ENCODE measurements at regions not wholly inside any gene's neighbourhood (a gene's known extent, or its start where the extent isn't known, plus 50 kb on each side); places are given as distances from the start of the nearest gene placed in this dataset.

DNA sequence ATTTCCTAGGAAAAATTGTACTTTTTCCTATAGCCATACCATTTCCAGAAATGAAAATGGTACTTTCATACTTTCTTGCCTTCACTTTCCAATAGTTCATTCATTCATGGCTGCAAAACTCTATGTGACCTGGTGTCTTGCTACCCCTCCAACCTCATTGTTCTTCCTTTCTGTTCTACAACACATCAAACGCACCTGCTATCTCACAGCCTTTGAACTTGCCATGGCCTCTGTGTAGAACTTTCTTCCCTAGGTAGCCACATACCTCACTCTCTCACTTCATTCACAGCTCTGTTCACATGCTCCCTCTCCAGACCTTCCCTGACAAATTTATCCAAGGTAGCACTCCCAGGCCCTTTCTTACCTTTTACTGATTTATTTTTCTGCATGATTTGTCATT is 149.2 kb downstream of the DUSP6 start:
- dilution Hi-C loops (cut with MboI; ENCODE audit: extremely low pct_ligation_motif_present, low sequenced_read_pairs), result no loop called here
- Histone ChIP-seq H3K4me3 (ENCODE audit: control insufficient read depth in 2 of 3, extremely low read depth in 1 of 3, insufficient read depth in 2 of 3, low read depth in 1 of 3, low read length in 3 of 3) (no peak overlapping the region), H2AFZ (ENCODE audit: control insufficient read depth, low read length) (no peak overlapping the region), H3K9me3 (ENCODE audit: control insufficient read depth, low read depth, low read length) (no peaks in the 10 kb centered on the region), H3K27ac (ENCODE audit: control insufficient read depth, insufficient read depth, low read length) (no peak overlapping the region), H3K4me2 (ENCODE audit: control insufficient read depth, extremely low read depth, insufficient read depth, low read depth, low read length) (no peak overlapping the region), H3K4me1 (ENCODE audit: control insufficient read depth, extremely low read depth, insufficient read depth, low read length) (no peaks in the 10 kb centered on the region), H4K20me1 (ENCODE audit: control insufficient read depth, extremely low read depth, insufficient read depth, low read length) (no peaks in the 10 kb centered on the region), H3K9ac (ENCODE audit: control insufficient read depth, extremely low read depth, insufficient read depth, low read length) (no peak overlapping the region), H3K36me3 (ENCODE audit: control insufficient read depth in 2 of 2, extremely low read depth in 1 of 2, insufficient read depth in 2 of 2, low read length in 2 of 2) (no peaks in the 10 kb centered on the region), H3K79me2 (ENCODE audit: control insufficient read depth, insufficient read depth, low read length) (no peaks in the 10 kb centered on the region), H3K27me3 (ENCODE audit: control insufficient read depth, extremely low read depth, insufficient read depth, low read length) (no peaks in the 10 kb centered on the region), H3K9me1 (ENCODE audit: control insufficient read depth, extremely low read depth, insufficient read depth, low read length) (no peaks in the 10 kb centered on the region)
- TF ChIP-seq, protein P1, sequence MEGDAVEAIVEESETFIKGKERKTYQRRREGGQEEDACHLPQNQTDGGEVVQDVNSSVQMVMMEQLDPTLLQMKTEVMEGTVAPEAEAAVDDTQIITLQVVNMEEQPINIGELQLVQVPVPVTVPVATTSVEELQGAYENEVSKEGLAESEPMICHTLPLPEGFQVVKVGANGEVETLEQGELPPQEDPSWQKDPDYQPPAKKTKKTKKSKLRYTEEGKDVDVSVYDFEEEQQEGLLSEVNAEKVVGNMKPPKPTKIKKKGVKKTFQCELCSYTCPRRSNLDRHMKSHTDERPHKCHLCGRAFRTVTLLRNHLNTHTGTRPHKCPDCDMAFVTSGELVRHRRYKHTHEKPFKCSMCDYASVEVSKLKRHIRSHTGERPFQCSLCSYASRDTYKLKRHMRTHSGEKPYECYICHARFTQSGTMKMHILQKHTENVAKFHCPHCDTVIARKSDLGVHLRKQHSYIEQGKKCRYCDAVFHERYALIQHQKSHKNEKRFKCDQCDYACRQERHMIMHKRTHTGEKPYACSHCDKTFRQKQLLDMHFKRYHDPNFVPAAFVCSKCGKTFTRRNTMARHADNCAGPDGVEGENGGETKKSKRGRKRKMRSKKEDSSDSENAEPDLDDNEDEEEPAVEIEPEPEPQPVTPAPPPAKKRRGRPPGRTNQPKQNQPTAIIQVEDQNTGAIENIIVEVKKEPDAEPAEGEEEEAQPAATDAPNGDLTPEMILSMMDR (optimal IDR thresholded peaks at IDR 0.05 in 1 of 3, IDR thresholded peaks at IDR 0.05 in 1 of 3, conservative IDR thresholded peaks at IDR 0.05 in 1 of 3; ENCODE audit: extremely low read depth in 1 of 3, insufficient read depth in 2 of 3, low read length in 3 of 3), result no peak
- TF ChIP-seq EZH2 (IDR thresholded peaks at IDR 0.05; ENCODE audit: low read length), result no peak
- FAIRE-seq, result no peak
- no peak for DNase-seq (ENCODE audit: low read depth, low spot score)

DNA sequence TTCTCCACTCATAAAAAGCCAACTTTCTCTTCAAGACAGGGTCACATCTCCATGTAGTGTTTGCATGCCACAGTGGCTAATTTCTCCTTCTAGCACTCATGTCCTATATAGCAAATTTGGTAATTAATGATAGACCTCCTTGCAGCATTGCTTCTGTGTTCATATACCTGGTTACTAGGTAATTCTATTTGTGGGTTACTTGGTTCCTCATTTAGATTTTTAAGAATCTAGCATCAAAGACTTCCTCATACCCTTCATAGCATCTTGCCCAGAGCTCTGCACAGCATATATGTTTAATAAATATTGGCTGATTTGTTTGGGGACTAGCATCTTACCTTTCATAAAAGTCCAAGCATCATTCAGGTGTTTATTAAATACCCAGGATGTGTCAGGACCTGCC is 152.1 kb downstream of the DUSP6 start:
- H3K79me2 ChIP-seq (ENCODE audit: control insufficient read depth, insufficient read depth, low read length), result no peaks in the 10 kb centered on the region
- no peaks in the 10 kb centered on the region for H3K9me3 ChIP-seq (ENCODE audit: control insufficient read depth, low read depth, low read length)
- no peaks in the 10 kb centered on the region for H3K9me1 ChIP-seq (ENCODE audit: control insufficient read depth, extremely low read depth, insufficient read depth, low read length)
- no peak overlapping the region for H3K9ac ChIP-seq (ENCODE audit: control insufficient read depth, extremely low read depth, insufficient read depth, low read length)
- H3K27ac ChIP-seq (ENCODE audit: control insufficient read depth, insufficient read depth, low read length), result no peak overlapping the region
- H3K4me2 ChIP-seq (ENCODE audit: control insufficient read depth, extremely low read depth, insufficient read depth, low read depth, low read length), result no peak overlapping the region
- no peaks in the 10 kb centered on the region for H3K27me3 ChIP-seq (ENCODE audit: control insufficient read depth, extremely low read depth, insufficient read depth, low read length)
- no peak for FAIRE-seq
- TF ChIP-seq, protein P1 (optimal IDR thresholded peaks at IDR 0.05 in 1 of 3, IDR thresholded peaks at IDR 0.05 in 1 of 3, conservative IDR thresholded peaks at IDR 0.05 in 1 of 3; ENCODE audit: extremely low read depth in 1 of 3, insufficient read depth in 2 of 3, low read length in 3 of 3), result no peak
- TF ChIP-seq EZH2 (IDR thresholded peaks at IDR 0.05; ENCODE audit: low read length), result no peak
- H2AFZ ChIP-seq (ENCODE audit: control insufficient read depth, low read length), result no peak overlapping the region
- no peaks in the 10 kb centered on the region for H4K20me1 ChIP-seq (ENCODE audit: control insufficient read depth, extremely low read depth, insufficient read depth, low read length)
- dilution Hi-C loops (cut with MboI; ENCODE audit: extremely low pct_ligation_motif_present, low sequenced_read_pairs), result no loop called here
- no peaks in the 10 kb centered on the region for H3K4me1 ChIP-seq (ENCODE audit: control insufficient read depth, extremely low read depth, insufficient read depth, low read length)
- no peak for DNase-seq (ENCODE audit: low read depth, low spot score)
- no peaks in the 10 kb centered on the region for H3K36me3 ChIP-seq (ENCODE audit: control insufficient read depth in 2 of 2, extremely low read depth in 1 of 2, insufficient read depth in 2 of 2, low read length in 2 of 2)
- H3K4me3 ChIP-seq (ENCODE audit: control insufficient read depth in 2 of 3, extremely low read depth in 1 of 3, insufficient read depth in 2 of 3, low read depth in 1 of 3, low read length in 3 of 3), result no peak overlapping the region
